ENCODE measurements at regions not wholly inside any gene's neighbourhood (a gene's known extent, or its start where the extent isn't known, plus 50 kb on each side); places are given as distances from the start of the nearest gene placed in this dataset.

DNA sequence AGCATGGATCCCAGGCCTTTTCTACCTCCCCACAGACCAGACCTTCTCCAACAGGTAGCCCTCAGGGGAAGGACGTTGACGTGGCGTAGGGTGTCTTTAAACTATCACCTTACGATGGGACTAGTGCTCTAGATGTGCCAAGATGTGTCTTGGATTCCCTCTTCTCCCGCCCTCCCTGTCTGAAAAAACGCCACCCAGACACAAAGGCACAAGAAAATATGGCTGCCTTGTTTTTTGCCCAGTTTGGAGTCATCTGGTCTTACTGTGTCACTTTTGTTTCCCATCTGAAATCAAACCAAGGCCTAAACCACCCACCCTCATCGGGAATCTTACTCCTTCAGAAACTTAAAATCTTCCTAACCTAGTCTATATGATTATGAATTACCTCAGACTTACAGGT, 235.4 kb downstream of the OR13H1 start:
- no peak for DNase-seq

DNA sequence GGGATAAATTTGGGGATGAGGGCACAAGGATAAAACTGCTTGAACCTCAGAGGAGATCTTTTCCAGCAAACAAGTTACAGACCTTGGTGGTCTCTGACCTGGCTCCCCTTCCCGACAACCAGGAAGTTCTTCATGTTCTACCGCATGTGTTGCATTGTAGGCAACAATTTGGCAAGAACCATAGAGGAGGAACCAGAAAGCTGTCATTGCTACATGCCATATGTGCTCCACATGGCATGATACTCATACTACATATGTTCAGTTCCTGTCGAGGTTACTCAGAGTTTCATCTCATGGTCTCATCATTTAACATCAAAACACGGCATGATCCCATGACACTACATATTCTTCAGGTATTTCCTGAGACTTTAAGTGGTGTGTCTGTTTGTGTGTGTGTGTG, 235.9 kb downstream of the OR13H1 start:
- DNase-seq, result no peak

DNA sequence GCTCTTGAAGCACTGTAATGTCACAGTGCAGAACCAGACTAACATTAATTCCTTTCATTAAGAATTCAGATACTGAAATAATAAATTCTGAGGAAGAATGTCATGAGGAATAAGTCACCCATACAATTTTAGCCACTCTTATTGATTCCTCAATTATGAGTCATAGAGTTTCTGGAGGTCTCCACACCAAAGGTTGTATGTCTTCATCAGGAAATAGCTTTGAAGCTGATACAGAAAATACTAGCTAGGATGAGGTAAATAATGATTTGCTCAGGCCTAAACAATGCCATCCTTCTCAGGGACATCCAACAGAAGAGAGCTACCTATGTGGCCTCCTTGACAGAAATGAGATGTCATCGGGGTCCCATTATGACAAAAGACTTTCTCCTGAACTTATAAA, 238.8 kb downstream of the OR13H1 start:
- DNase-seq, result no peak

DNA sequence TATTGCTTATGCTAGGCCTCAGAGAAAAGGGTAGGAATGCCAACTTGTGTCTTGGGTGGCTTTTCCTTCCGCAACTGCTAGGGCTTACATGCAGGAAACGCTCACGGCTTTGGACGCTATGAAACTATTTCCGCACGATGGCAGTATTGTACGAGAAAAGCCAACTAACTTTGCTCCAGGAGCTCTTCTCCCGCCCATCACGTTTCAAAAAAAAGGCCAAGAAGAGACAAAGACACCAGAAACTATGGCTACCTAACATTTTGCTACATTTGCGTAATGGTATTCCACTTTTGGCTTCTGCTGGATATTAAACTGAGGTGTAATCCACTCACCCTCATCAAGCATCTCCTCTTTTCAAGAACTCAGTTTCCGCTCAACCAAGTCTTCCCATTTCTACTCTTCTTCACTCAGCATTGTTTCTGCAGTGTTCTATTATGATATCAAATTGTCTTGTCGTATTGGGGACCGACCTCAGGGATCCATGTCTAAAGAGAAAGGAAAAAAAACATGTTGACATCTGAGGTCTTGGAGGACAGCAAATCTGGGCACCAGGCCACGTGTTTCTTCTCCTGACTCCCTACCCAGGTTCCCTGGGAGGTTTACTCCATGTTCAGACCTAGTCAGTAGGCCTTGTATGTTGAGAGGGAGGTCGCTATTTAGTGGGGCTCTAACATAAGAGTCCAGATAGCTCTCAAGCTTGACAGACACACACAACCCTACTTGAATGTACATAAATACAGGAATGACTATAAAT, 239.4 kb upstream of the STK26 start:
- no peak for DNase-seq

DNA sequence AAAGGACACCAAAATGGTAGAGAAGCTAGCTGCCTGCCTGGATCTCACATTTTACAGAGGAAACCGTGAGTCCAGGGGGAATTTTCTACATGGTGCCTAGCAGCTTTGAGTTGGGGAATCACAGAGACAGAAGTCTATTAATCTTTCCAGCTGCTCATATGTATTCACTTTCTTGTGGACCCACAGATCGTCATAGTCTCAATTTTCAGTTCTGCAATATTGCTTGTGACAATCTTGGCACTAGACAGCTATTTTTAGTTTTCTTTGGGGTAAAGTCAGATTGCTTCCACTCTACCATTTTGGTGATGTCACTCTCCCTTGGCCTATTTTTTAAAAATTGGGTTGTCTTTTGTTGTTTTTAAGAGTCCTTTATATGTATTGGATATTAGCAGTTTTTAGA, 233.4 kb upstream of the STK26 start:
- DNase-seq, result no peak

DNA sequence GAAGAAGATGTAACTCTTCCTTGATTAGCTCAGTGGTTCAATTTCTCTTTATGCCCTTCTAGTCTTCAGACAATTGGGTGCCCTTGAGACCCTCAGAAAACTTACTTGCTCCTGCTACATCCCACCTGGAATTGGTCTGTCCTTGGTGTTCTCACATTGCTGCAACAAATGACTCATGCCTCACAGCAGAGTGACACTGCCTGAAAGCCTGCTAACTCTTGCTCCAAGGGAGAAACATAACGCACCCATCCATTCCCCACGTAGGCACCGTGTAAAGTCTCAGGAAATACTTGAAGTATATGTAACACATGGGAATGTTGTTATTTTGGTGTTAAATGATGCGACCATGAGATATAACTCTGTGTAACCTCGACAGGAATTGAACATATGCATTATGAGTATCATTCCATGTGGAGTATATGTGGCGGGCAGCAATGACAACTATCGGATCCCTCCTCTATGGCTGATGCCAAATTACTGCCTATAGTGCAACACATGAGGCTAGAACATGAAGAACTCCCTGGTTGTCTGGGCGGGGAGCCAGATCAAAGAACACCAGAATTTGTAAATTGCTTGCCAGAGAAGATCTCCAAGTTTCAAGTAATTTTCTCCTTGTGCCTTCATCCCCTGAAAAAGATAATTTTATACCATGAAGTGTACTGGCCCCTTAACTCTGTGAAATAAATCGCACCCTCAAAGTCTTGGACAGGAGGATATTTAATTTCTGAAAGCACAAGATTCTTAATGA, 231.3 kb upstream of the STK26 start:
- DNase-seq, result peak; percentile 69

DNA sequence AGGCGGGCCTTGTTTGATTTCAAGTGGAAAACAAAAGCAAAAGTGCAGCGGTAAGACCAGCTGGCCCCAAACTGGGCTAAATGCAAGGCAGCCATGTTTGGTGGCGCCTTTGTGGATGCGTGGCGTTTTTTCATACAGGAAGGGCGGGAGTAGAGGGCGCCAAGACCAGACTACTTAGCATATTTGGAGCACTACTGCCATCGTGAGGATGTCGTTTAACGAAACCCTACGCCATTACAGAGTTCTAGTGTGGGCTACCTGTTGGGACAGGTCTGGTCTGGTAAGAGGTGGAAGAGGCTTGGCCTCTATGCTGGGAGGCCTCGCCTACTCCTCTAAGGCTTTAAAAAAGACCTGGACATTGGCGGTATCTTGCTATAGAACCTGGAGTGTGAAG, 230.7 kb upstream of the STK26 start:
- DNase-seq, result peak; percentile 84

DNA sequence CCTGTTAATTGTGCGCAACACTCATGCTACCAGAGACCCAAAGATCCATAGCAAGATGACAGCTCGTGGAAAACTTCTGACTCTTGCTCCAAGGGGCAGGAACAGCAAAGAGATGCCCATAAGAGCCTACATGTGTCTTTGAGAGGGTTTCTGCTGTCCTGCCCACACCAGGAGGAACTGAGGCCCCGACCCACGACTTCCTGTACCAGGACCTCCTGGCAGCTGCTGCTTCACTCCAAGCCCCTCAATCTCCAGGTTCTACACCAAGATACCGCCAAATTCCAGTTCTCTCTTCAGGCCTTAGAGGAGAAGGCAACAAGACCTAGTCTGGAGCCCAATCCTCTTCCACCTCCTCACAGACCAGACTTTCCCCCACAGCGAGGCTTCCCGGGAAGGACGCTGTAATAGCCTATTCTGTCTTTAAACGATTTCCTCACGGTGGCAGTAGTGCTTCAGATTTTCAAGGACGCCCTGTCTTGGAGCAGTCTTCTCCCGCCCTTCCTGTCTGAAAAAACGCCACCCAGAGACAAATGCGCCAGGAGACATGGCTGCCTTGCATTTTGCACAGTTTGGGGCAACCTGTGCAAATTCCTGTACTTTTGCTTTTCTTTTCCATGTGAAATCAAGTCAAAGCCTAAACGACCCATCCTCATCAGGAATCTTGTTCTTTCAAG, 230.2 kb upstream of the STK26 start:
- peak; percentile 87 for DNase-seq

DNA sequence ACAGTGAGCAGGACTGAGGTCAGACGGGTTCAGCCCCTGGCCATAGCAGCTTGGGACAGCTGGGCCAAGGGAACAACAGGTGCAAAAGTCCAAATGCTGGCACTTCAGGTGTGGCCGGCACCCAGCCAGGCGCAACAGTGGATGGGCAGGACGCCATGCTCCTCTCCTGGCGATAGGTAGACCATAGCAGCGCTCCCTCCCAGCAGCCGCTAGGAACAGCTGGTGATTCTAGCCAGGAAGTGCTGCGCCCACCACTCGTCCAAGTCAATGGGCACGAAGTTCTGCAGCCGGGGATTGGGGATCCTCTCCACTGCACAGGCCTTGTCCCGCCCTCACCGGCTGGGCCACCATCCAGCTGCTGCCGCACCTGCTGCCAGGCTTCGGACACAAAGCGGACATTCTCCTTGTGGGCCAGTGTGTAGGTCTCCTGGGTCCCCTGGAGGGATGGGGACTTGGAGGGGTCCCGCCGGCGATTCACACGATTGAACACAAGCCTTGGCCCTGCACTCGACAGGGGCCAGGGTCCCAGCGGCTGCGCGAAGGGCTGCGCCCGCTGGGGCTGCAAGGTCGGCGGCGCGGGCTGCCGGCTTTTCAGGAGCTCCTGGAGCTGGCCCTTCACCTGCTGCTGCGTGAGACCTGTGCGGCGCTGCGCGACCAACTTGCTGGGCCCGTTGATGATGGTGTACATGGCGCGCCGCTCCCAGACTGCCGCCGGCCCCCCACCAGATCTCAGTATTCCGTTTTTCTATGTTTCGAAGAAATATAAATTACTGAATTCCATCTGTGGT, 227.5 kb upstream of the STK26 start:
- DNase-seq, result peak; percentile 37

DNA sequence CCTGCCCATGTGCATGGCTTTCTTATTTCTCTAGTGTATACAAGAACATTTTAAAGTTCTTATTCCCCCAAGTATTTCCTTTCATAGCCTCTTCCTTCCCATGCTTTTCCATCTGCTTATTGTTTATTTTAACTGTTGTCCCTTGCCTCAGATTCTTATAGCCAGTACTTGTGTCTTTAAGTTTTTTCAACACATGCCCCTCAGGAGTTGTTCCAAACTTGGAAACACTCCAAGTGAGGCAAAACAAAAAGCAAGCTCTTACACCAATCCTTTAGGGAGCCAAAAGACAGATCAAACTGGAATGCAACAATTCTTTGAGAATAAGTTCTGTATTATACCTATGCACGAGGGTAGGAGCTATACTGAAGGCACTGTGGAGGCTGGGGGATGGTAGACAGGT, 222.0 kb upstream of the STK26 start:
- DNase-seq, result no peak

DNA sequence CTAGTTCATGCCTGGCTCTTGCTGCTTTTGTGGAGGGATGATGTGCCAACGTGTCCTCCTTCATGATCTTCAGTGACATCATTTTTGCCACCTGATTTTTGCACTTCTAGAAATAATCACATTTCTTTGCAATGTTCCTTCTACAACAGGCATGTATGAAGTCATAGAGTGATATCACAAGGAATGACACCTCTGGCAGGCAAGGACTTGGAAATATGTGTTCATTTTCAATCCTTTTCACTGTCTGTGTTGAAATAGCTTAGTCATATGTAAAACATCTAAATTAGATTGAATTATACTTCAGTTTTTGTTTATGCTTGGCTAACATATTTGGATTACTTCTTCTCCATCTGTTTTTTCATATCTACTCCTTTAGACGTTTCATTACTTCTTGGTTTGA, 221.2 kb upstream of the STK26 start:
- no peak for DNase-seq

DNA sequence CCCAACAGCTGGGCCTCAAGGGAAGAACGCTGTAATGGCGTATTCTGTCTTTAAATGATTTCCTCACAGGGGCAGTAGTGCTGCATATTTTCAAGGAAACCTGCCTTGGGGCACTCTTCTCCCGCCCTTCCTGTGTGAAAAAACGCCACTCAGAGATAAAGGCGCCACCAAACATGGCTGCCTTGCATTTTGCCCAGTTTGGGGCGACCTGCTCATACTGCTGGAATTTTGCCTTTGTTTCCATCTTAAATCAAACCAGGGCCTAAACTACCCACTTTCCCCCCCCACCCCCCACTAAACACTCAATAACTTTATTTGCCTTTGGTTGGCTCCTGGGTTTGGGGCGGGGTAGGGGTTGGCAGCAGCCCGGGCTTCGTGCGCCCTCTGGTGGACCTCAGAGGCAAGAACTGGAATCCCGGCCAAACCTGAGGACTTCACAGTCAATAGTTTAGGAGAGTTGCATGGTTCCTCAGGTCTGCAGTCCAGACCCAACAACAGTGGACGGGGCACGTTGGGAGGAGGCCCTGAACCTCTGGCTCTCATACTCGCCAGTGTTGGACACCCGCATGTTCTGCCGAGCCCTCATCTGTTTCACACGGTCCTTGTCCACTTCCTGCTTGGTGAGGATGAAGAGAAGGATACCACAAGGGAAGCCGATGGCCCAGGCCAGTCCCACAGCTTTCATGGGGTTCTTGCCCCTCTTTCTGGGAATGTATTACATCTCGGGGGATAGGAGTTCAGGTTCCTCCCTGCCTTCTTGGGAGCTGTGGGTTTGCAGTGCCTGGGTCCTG, 220.1 kb upstream of the STK26 start:
- no peak for DNase-seq

DNA sequence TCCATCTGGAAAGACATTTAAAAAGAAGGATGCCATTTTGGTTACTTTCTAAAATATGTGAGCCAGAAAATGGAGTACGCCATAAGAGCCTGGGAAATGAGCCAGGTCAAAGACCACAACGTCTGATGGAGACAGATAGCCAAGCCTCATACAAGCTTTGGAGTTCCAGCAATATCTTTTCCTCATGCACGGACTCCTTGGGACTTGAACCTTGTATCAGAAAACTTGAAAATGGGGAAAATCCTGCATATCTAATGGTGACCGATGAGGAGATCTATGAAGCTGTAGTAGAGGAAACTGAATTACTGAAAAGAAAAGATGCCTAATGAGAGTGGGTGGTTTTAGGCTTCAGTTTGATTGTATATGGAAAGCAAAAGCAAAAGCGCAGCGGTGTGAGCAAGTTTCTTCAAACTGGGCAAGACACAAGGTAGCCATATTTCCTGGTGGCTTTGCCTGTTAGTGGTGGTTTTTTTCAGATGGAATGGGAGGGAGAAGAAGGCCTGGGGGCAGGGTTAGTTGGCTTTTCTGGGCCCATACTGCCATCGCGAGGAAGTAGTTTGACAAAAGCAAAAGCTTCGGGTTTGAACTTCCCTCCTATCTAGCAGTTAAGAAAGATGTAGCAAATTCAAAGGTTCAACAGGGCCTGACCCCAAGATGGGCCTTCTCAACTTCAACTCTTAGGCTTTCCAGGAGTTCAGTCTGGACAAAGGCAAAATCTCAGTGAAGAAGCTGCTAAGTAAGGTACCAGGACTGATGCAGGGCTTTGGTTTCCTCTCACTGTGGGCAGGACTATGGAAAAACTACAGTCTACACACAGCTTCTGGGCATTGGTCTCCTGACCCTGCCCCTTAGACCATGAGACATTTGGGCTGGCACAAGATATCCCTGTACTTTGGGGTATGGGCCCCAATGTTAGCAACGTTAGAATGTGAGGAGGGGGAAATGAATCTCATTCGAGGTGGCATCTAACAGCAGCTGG, 210.0 kb upstream of the STK26 start:
- peak; percentile 10 for DNase-seq

DNA sequence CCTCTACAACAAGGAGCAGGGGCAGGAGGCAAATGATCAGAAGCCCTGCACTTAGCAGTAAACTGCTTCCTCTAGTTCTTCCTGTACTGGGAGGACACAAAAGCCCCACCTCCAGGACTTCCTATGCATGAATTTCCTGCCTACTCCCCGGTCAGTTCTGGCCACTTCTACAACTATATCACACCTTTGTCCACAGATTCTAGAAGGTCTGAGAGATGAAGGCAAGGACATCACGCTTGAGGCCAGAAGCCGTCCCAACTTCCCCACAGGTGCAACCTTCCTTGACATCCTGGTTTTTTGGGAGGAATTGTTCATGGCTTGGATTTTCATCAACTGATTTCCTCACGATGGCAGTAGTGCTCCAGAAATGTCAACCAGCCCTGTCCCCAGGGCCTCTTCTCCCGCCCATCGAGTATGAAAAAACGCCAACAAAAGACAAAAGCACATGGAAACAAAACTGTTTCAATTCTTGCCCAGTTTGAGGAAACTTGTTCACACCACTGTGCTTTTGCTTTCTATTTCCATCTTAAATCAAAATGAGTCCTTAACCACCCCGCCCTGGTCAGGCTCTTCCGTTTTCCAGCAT, 206.5 kb upstream of the STK26 start:
- peak; percentile 10 for DNase-seq

DNA sequence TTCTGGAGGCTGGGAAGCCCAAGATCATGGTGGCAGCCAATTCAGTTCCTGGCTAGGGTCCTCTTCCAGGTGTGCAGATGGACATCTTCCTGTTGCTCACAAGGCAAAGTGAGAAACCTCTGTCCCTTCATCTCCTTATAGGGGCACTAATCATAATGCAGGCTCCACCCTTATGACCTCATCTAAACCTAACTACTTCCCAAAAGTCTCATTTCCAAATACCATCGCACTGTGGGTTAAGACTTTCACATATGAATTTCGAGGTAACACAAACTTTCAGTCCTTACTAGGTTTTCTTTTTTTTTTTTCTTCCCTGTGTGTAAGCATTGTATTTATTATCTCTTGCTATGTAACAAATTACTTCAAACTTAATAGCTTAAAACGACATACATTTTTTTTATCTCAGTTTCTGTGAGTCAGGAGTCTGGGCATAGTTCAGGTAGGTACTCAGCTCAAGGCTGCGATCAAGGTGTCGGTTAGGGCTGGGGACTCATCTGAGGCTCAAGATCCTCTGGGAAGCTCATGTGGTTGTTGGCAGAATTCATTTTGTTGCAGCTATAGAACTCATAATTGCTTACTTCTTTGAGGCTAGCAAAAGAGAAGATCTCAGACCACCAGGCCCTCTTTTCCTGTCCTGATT, 204.7 kb upstream of the STK26 start:
- DNase-seq, result no peak

DNA sequence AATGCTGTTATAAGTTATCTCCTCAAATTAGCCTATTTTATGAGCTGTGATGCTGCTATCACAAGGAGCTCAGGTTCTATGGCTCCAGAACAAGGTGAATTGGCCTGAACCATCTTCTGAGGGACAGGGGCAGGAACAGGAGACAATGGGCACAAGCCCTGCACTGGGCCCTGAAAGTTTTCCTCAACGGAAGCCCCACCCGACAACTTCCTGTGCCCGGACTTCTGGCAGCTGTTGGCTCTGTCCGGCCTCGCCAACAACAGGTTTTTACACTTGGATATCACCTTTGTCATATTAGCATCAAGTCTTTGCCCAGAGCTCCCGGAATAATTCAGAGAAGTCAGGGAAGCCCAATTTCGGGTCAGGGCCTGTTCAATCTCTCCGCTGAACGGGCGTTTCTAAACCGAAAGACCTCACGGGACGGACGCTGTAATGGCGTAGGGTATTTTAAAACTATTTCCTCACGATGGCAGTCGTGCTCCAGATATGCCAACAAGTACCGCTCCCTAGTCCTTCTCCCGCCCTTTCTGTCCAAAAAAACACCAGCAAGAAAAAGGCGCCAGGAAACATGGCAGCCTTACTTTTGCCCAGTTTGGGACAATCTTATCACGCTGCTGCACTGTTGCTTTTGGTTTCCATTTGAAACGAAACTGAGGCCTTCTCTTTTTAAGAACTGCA, 201.0 kb upstream of the STK26 start:
- DNase-seq, result no peak

DNA sequence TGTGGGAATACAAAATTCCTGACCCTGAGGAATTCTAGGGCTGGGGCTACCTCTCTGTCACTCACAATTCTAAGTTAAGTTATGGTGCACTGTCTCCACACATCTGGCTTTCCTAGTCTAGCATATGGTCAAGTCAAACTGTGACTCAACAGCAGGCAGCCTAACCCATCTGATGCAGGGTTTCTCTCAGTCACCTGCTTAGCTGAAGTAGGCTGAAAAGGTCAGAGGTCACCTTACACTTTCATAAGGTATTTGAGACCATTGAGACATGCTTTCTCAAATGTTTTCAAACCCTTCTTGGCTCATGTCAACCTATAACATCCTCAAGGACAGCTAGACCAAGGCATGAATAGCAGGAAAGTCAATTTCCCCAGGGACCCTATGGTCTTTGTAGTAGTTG, 196.5 kb upstream of the STK26 start:
- no peak for DNase-seq

DNA sequence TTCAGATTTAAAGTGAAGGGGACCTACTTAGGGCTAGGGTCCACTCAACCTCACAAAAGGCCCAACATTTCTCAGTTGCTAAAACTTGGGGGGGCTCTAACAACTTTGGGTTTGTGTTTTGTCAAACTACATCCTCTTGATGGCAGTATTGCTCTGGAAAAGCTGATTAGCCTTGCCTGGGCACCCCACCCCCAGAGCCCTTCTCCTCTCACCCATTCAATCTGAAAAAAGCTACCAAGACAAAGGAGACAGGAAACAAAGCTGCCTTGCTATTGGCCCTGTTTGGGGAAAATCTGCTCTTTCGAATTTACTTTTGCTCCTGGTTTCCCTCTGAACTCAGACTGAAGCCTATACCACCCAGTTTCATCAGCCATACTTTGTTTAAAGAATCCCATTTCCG, 195.2 kb upstream of the STK26 start:
- no peak for DNase-seq

DNA sequence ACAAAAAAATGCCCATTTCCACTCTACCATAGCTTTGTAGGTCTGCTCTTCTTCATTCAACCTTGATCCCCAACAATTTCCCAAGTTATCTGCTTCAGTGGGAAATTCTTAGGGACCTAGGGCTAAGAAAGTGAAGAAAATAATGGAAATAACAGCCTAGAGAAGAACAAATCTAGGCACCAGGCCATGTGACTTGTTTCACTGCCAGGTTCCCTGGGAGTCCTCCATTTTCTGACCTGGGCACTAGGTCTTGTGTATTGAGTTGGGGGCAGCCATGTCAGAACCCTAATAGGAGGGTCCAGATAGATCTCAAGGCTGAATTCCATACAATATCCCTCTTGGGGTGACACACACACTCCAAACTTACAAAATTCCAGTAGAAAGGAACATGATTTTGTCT, 194.6 kb upstream of the STK26 start:
- no peak for DNase-seq

All from DMS79 treated with DMSO at 0.1 percent for 48 hours (cell line).